ENCODE measurements at regions not wholly inside any gene's neighbourhood (a gene's known extent, or its start where the extent isn't known, plus 50 kb on each side); places are given as distances from the start of the nearest gene placed in this dataset.

GRCh38 chr4:124307143-124307542 is 405.4 kb downstream of the ANKRD50 start:
- TF ChIP-seq YY1 (IDR thresholded peaks at IDR 0.05; ENCODE audit: insufficient read depth, insufficient read length), result no peak
- TF ChIP-seq ZNF274 (IDR thresholded peaks at IDR 0.05; ENCODE audit: low read depth, low read length), result no peak
- no peak for TF ChIP-seq SUZ12 (IDR thresholded peaks at IDR 0.05; ENCODE audit: extremely low read depth, insufficient read depth, insufficient read length)

Measured in NT2/D1 (cell line).